WTC11 (cell line): ENCODE measurements at regions not wholly inside any gene's neighbourhood (a gene's known extent, or its start where the extent isn't known, plus 50 kb on each side); places are given as distances from the start of the nearest gene placed in this dataset.

Source experiments
- ATAC-seq: fragments of 200-7000 bp; cut with Tn5 transposase; 2 replicates; pipeline ENCODE4 v1.10.0; 2021; ENCODE audit warnings: mild to moderate bottlenecking, moderate library complexity
- CTCF ChIA-PET: fragments of 300-600 bp; sonication (Branson Sonifier 250); formaldehyde crosslinking; loops from one replicate; lab custom pipeline; 2021; ENCODE audit warnings: antibody characterized with exemption; lab: Charles Lee
- POLR2A ChIA-PET: fragments of 350-600 bp; sonication (Branson Sonifier 250); formaldehyde crosslinking; loops from one replicate; lab custom pipeline; 2021; ENCODE audit warnings: antibody characterized with exemption; lab: Charles Lee
- DNase-seq: peaks from one replicate; pipeline ENCODE4 v3.0.0; 2021; ENCODE audit warnings: low spot score
- H3K27ac Mint-ChIP-seq: 2 replicates; pipeline ENCODE4 v1.8.0; 2021; ENCODE audit warnings: mixed read lengths
- H3K27me3 Mint-ChIP-seq: 2 replicates; pipeline ENCODE4 v1.8.0; 2021; ENCODE audit warnings: low read depth, mild to moderate bottlenecking, moderate library complexity, mixed read lengths
- H3K36me3 Mint-ChIP-seq: 2 replicates; pipeline ENCODE4 v1.8.0; 2021; ENCODE audit warnings: mixed read lengths
- H3K4me1 Mint-ChIP-seq: 2 replicates; pipeline ENCODE4 v1.8.0; 2022; ENCODE audit warnings: mixed read lengths
- H3K4me3 Mint-ChIP-seq: 2 replicates; pipeline ENCODE4 v1.8.0; 2021; ENCODE audit warnings: mild to moderate bottlenecking, moderate library complexity, mixed read lengths
- H3K9me3 Mint-ChIP-seq: 2 replicates; pipeline ENCODE4 v1.8.0; 2021; ENCODE audit warnings: mixed read lengths
- CREB1 ChIP-seq: sonication (generic); formaldehyde crosslinking; IDR thresholded peaks from 2 replicates; pipeline ENCODE4 v1.8.0; 2023; ENCODE audit warnings: mild to moderate bottlenecking, missing genetic modification reagents
- CTCF ChIP-seq: fragments of 200-600 bp; IDR thresholded peaks from 2 replicates; pipeline ENCODE4 v1.8.0; 2022; ENCODE audit warnings: antibody characterized with exemption
- ESRRA ChIP-seq: sonication (generic); formaldehyde crosslinking; IDR thresholded peaks from 2 replicates; pipeline ENCODE4 v1.8.1; 2022; ENCODE audit warnings: mild to moderate bottlenecking, missing genetic modification reagents, borderline replicate concordance
- FOXP4 ChIP-seq: sonication (generic); formaldehyde crosslinking; IDR thresholded peaks from 2 replicates; pipeline ENCODE4 v1.8.0; 2022; ENCODE audit warnings: mild to moderate bottlenecking, missing genetic modification reagents
- GRHL2 ChIP-seq: fragments of 250-450 bp; sonication (Bioruptor Pico); IDR thresholded peaks from 2 replicates; pipeline ENCODE4 v1.8.0; 2022; ENCODE audit warnings: mild to moderate bottlenecking, moderate library complexity; ENCODE audit not compliant: insufficient replicate concordance, severe bottlenecking
- IRF2 ChIP-seq: sonication (generic); formaldehyde crosslinking; IDR thresholded peaks from 2 replicates; pipeline ENCODE4 v1.8.0; 2022; ENCODE audit warnings: low read depth, missing genetic modification reagents, borderline replicate concordance
- JUN ChIP-seq: sonication (generic); formaldehyde crosslinking; IDR thresholded peaks from 2 replicates; pipeline ENCODE4 v1.8.0; 2023; ENCODE audit warnings: mild to moderate bottlenecking, missing genetic modification reagents
- KAT7 ChIP-seq: sonication (generic); formaldehyde crosslinking; IDR thresholded peaks from 2 replicates; pipeline ENCODE4 v1.8.1; 2023; ENCODE audit warnings: missing genetic modification reagents, mild to moderate bottlenecking, borderline replicate concordance
- MYBL2 ChIP-seq: sonication (generic); formaldehyde crosslinking; IDR thresholded peaks from 2 replicates; pipeline ENCODE4 v1.8.1; 2023; ENCODE audit warnings: mild to moderate bottlenecking, moderate library complexity, missing genetic modification reagents
- NR2C2 ChIP-seq: sonication (generic); formaldehyde crosslinking; IDR thresholded peaks from 2 replicates; pipeline ENCODE4 v1.8.0; 2022; ENCODE audit warnings: mild to moderate bottlenecking, missing genetic modification reagents
- TEAD1 ChIP-seq: sonication (generic); formaldehyde crosslinking; IDR thresholded peaks from 2 replicates; pipeline ENCODE4 v1.8.0; 2022; ENCODE audit warnings: mild to moderate bottlenecking, missing genetic modification reagents
- USF1 ChIP-seq: sonication (generic); formaldehyde crosslinking; IDR thresholded peaks from 2 replicates; pipeline ENCODE4 v1.8.0; 2022; ENCODE audit warnings: mild to moderate bottlenecking, missing genetic modification reagents
- ZBTB21 ChIP-seq: sonication (generic); formaldehyde crosslinking; IDR thresholded peaks from 2 replicates; pipeline ENCODE4 v1.8.1; 2023; ENCODE audit warnings: mild to moderate bottlenecking, missing genetic modification reagents, borderline replicate concordance
- ZBTB43 ChIP-seq: sonication (generic); formaldehyde crosslinking; IDR thresholded peaks from 2 replicates; pipeline ENCODE4 v1.8.1; 2023; ENCODE audit warnings: mild to moderate bottlenecking, missing genetic modification reagents
- ZNF281 ChIP-seq: sonication (generic); formaldehyde crosslinking; IDR thresholded peaks from 2 replicates; pipeline ENCODE4 v1.8.0; 2023; ENCODE audit warnings: mild to moderate bottlenecking, missing genetic modification reagents
- ZNF317 ChIP-seq: sonication (generic); formaldehyde crosslinking; IDR thresholded peaks from 2 replicates; pipeline ENCODE4 v1.8.1; 2023; ENCODE audit warnings: low read depth, mild to moderate bottlenecking, moderate library complexity, missing genetic modification reagents, borderline replicate concordance
- ZNF512 ChIP-seq: sonication (generic); formaldehyde crosslinking; IDR thresholded peaks from 2 replicates; pipeline ENCODE4 v1.8.1; 2022; ENCODE audit warnings: missing genetic modification reagents, borderline replicate concordance
- ZNF671 ChIP-seq: fragments of 250-450 bp; sonication (Bioruptor Pico); IDR thresholded peaks from 2 replicates; pipeline ENCODE4 v1.8.0; 2021; ENCODE audit warnings: mild to moderate bottlenecking

- TF ChIP-seq ZNF512 (CRISPR knock-in tag) (no peak), ZBTB21 (no peak), FOXP4 (CRISPR knock-in tag) (no peak), CTCF (no peak), TEAD1 (CRISPR knock-in tag) (no peak), KAT7 (CRISPR knock-in tag) (no peak)
- CTCF ChIA-PET, result no interaction called here
These were observed 155.0 kb upstream of the SOX1 start for GRCh38 chr13:111911754-111912452.

GRCh38 chr13:111912453-111912866 is 154.5 kb upstream of the SOX1 start:
- ChIA-PET POLR2A (no interaction called here), CTCF (no interaction called here)
- Mint-ChIP-seq H3K4me1 (0 out of 2 replicates have a peak, but pooled peaks cover 4% of the 10 kb centered on the region), H3K27me3 (no peaks in the 10 kb centered on the region; the same call in none of the 2 replicates), H3K9me3 (no peaks in the 10 kb centered on the region), H3K27ac (no peak overlapping the region), H3K36me3 (no peaks in the 10 kb centered on the region), H3K4me3 (no peak overlapping the region)
- ATAC-seq, result no peak
- TF ChIP-seq ZNF317 (CRISPR knock-in tag), result no peak
- TF ChIP-seq JUN (CRISPR knock-in tag), result no peak
- TF ChIP-seq USF1 (CRISPR knock-in tag), result no peak
- TF ChIP-seq MYBL2 (CRISPR knock-in tag), result no peak
- TF ChIP-seq ZBTB43 (CRISPR knock-in tag), result no peak
- TF ChIP-seq ESRRA (CRISPR knock-in tag), result no peak
- no peak for TF ChIP-seq NR2C2 (CRISPR knock-in tag)
- TF ChIP-seq IRF2 (CRISPR knock-in tag), result no peak
- no peak for TF ChIP-seq ZNF671
- TF ChIP-seq ZNF281, result no peak
- no peak for TF ChIP-seq GRHL2
- no peak for TF ChIP-seq FOXP4 (CRISPR knock-in tag)
- no peak for TF ChIP-seq CREB1 (CRISPR knock-in tag)
- no peak for TF ChIP-seq CTCF
- DNase-seq, result peak; percentile 6

More at GRCh38 chr13:111911754-111912452, 155.0 kb upstream of the SOX1 start:
- no peaks in the 10 kb centered on the region for H3K9me3 Mint-ChIP-seq
- POLR2A ChIA-PET, result no interaction called here
- ATAC-seq (no peak), DNase-seq (peak; percentile 1)
- no peaks in the 10 kb centered on the region for H3K36me3 Mint-ChIP-seq
- H3K27ac Mint-ChIP-seq, result no peak overlapping the region
- 0 out of 2 replicates have a peak, but pooled peaks cover 4% of the 10 kb centered on the region for H3K4me1 Mint-ChIP-seq
- peaks cover under 1% of the 10 kb centered on the region for H3K27me3 Mint-ChIP-seq
- no peak overlapping the region for H3K4me3 Mint-ChIP-seq
